ENCODE measurements at regions not wholly inside any gene's neighbourhood (a gene's known extent, or its start where the extent isn't known, plus 50 kb on each side); places are given as distances from the start of the nearest gene placed in this dataset.

- Histone ChIP-seq H3K9me3 (ENCODE audit: control insufficient read depth, low read length) (no peaks in the 10 kb centered on the region), H3K27me3 (ENCODE audit: control insufficient read depth, insufficient read depth, low read length, poor library complexity, severe bottlenecking) (no peaks in the 10 kb centered on the region), H3K4me1 (ENCODE audit: control insufficient read depth, insufficient read depth, low read length) (peaks cover 3% of the 10 kb centered on the region), H3K36me3 (ENCODE audit: control insufficient read depth, insufficient read depth, low read length) (no peaks in the 10 kb centered on the region), H3K27ac (ENCODE audit: insufficient read depth, low read depth, low read length, poor library complexity, severe bottlenecking) (no peak overlapping the region), H3K4me3 (ENCODE audit: insufficient read depth, low read depth, low read length) (no peak overlapping the region)
- WGBS, 2 experiments = 87% methylated on average over 7 of the region's 8 CpGs
Observed at GRCh38 chr9:17926246-17926645, 347.4 kb downstream of the SH3GL2 start.

- Histone ChIP-seq H3K4me3 (ENCODE audit: insufficient read depth, low read depth, low read length) (no peak overlapping the region), H3K9me3 (ENCODE audit: control insufficient read depth, low read length) (no peaks in the 10 kb centered on the region), H3K27me3 (ENCODE audit: control insufficient read depth, insufficient read depth, low read length, poor library complexity, severe bottlenecking) (no peaks in the 10 kb centered on the region), H3K27ac (ENCODE audit: insufficient read depth, low read depth, low read length, poor library complexity, severe bottlenecking) (no peak overlapping the region), H3K36me3 (ENCODE audit: control insufficient read depth, insufficient read depth, low read length) (no peaks in the 10 kb centered on the region), H3K4me1 (ENCODE audit: control insufficient read depth, insufficient read depth, low read length) (peaks cover 11% of the 10 kb centered on the region)
Observed at GRCh38 chr9:17927616-17928015, 348.8 kb downstream of the SH3GL2 start.

GRCh38 chr9:17928228-17928627, 349.4 kb downstream of the SH3GL2 start:
- H3K27me3 ChIP-seq (ENCODE audit: control insufficient read depth, insufficient read depth, low read length, poor library complexity, severe bottlenecking) = no peaks in the 10 kb centered on the region
- H3K27ac ChIP-seq (ENCODE audit: insufficient read depth, low read depth, low read length, poor library complexity, severe bottlenecking) = no peak overlapping the region
- H3K4me1 ChIP-seq (ENCODE audit: control insufficient read depth, insufficient read depth, low read length) = peaks cover 11% of the 10 kb centered on the region
- no peaks in the 10 kb centered on the region for H3K9me3 ChIP-seq (ENCODE audit: control insufficient read depth, low read length)
- H3K36me3 ChIP-seq (ENCODE audit: control insufficient read depth, insufficient read depth, low read length) = no peaks in the 10 kb centered on the region
- no peak overlapping the region for H3K4me3 ChIP-seq (ENCODE audit: insufficient read depth, low read depth, low read length)
- 92 to 94% methylated on average over 1 of the region's 1 CpG for WGBS, 2 experiments

GRCh38 chr9:17928768-17929167, 349.9 kb downstream of the SH3GL2 start:
- 94 to 100% methylated on average over 2 of the region's 2 CpGs for WGBS, 2 experiments
- no peaks in the 10 kb centered on the region for H3K27me3 ChIP-seq (ENCODE audit: control insufficient read depth, insufficient read depth, low read length, poor library complexity, severe bottlenecking)
- H3K27ac ChIP-seq (ENCODE audit: insufficient read depth, low read depth, low read length, poor library complexity, severe bottlenecking) = no peak overlapping the region
- H3K36me3 ChIP-seq (ENCODE audit: control insufficient read depth, insufficient read depth, low read length) = no peaks in the 10 kb centered on the region
- no peak overlapping the region for H3K4me3 ChIP-seq (ENCODE audit: insufficient read depth, low read depth, low read length)
- H3K9me3 ChIP-seq (ENCODE audit: control insufficient read depth, low read length) = no peaks in the 10 kb centered on the region
- H3K4me1 ChIP-seq (ENCODE audit: control insufficient read depth, insufficient read depth, low read length) = peaks cover 11% of the 10 kb centered on the region

DNA sequence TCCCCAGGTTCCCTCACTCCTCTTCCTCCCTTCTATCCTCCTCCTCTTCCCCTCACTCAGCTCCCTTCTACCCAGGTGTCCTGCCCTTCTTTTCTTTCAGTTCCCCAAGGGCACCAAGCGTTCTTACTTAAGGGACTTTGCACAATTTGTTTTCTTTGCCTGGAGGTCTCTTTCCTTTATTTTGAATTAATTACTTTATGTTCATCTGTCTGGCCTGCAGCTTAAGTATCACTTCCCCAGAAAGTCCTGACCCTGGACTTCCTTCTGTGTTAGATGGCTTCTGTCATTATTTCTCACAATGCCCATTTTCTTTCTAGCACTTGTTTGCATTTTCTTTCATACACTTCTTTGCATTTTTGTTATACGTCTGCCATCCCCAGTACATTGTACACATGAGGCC, 350.6 kb downstream of the SH3GL2 start:
- Histone ChIP-seq H3K4me3 (ENCODE audit: insufficient read depth, low read depth, low read length) (no peak overlapping the region), H3K27ac (ENCODE audit: insufficient read depth, low read depth, low read length, poor library complexity, severe bottlenecking) (no peak overlapping the region), H3K9me3 (ENCODE audit: control insufficient read depth, low read length) (no peaks in the 10 kb centered on the region), H3K27me3 (ENCODE audit: control insufficient read depth, insufficient read depth, low read length, poor library complexity, severe bottlenecking) (no peaks in the 10 kb centered on the region), H3K4me1 (ENCODE audit: control insufficient read depth, insufficient read depth, low read length) (peaks cover 11% of the 10 kb centered on the region), H3K36me3 (ENCODE audit: control insufficient read depth, insufficient read depth, low read length) (no peaks in the 10 kb centered on the region)
- WGBS, 2 experiments = 77 to 79% methylated on average over 2 of the region's 2 CpGs

DNA sequence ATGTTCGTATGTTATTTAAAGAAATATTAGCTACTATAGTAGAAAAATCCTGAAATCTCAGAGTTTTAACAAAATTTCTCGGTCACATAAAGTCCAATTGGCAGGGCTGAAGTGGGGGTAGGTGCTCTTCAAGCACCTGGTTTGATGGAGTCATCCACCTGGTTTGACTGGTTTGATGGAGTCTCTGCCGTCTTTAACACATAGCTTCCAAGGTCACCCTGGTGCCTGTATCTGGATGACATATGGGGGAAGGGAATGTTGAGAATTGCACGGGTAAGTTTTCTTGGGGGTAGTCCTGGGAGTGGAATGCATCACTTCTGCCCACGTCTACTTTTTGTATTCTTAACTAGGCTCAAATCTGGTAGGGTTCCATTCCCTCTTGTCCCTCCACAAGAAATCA, 351.2 kb downstream of the SH3GL2 start:
- Histone ChIP-seq H3K4me1 (ENCODE audit: control insufficient read depth, insufficient read depth, low read length) (peaks cover 11% of the 10 kb centered on the region), H3K4me3 (ENCODE audit: insufficient read depth, low read depth, low read length) (no peak overlapping the region), H3K9me3 (ENCODE audit: control insufficient read depth, low read length) (no peaks in the 10 kb centered on the region), H3K27me3 (ENCODE audit: control insufficient read depth, insufficient read depth, low read length, poor library complexity, severe bottlenecking) (no peaks in the 10 kb centered on the region), H3K27ac (ENCODE audit: insufficient read depth, low read depth, low read length, poor library complexity, severe bottlenecking) (no peak overlapping the region), H3K36me3 (ENCODE audit: control insufficient read depth, insufficient read depth, low read length) (no peaks in the 10 kb centered on the region)
- 94% methylated on average over 4 to 5 of the region's 5 CpGs for WGBS, 2 experiments

DNA sequence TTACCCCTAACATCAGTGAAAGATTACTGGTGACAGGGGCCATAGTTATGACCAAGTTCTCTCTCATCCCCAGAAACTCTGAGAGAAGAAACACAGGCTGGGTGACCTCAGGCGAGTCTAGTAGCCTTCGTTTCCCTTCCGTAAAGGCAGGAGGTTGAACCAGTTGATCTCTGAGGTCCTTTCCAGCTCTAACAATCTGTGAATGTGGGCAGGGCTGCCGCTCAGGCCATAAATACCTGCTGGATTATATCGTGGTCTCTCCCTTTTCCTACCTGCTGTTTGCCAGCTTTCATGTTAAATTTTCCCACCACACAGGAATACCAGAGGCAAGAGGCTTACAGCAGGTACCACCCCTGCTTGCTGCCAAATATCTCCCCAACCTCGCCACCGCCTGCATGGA, 357.5 kb downstream of the SH3GL2 start:
- H3K4me1 ChIP-seq (ENCODE audit: control insufficient read depth, insufficient read depth, low read length) = peaks cover 7% of the 10 kb centered on the region
- WGBS, 2 experiments = 93 to 94% methylated on average over 7 of the region's 7 CpGs
- H3K4me3 ChIP-seq (ENCODE audit: insufficient read depth, low read depth, low read length) = no peak overlapping the region

DNA sequence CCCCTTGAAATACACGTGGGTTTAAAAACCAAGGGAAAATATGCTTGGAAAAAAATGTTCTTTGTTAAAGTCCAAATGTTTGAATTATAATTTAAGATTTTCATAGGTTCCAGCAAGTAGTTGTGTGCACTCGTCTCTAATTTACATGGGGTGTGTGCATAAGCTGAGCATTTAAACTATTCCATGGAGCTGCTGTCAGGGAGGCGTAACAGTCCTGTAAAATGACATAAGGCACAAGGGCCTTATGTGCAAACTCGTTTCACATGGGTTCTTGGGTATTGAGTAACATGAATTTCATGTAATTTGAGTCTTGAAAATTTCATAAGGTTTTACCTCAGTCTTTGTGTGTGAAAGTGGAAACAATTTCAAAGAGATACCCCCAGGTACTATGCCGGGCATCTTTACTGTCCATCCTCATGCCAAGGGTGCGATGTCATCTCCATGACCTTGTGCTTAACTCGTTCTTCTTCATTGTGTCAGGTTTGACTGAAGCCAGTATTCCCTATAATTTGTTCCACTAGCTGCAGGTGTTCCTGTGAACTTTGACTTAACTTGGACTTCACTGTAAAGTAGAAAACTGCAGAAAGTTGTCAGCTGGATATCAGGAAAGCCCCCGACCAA, 359.3 kb downstream of the SH3GL2 start:
- no peaks in the 10 kb centered on the region for H3K36me3 ChIP-seq (ENCODE audit: control insufficient read depth, insufficient read depth, low read length)
- WGBS, 2 experiments = 92 to 93% methylated on average over 8 of the region's 8 CpGs
- no peak overlapping the region for H3K4me3 ChIP-seq (ENCODE audit: insufficient read depth, low read depth, low read length)
- no peak overlapping the region for H3K27ac ChIP-seq (ENCODE audit: insufficient read depth, low read depth, low read length, poor library complexity, severe bottlenecking)
- H3K9me3 ChIP-seq (ENCODE audit: control insufficient read depth, low read length) = no peaks in the 10 kb centered on the region
- no peaks in the 10 kb centered on the region for H3K4me1 ChIP-seq (ENCODE audit: control insufficient read depth, insufficient read depth, low read length)
- no peaks in the 10 kb centered on the region for H3K27me3 ChIP-seq (ENCODE audit: control insufficient read depth, insufficient read depth, low read length, poor library complexity, severe bottlenecking)

More for the DNA sequence above, 357.5 kb downstream of the SH3GL2 start:
- Histone ChIP-seq H3K27me3 (ENCODE audit: control insufficient read depth, insufficient read depth, low read length, poor library complexity, severe bottlenecking) (no peaks in the 10 kb centered on the region), H3K9me3 (ENCODE audit: control insufficient read depth, low read length) (no peaks in the 10 kb centered on the region), H3K27ac (ENCODE audit: insufficient read depth, low read depth, low read length, poor library complexity, severe bottlenecking) (no peak overlapping the region), H3K36me3 (ENCODE audit: control insufficient read depth, insufficient read depth, low read length) (no peaks in the 10 kb centered on the region)

DNA sequence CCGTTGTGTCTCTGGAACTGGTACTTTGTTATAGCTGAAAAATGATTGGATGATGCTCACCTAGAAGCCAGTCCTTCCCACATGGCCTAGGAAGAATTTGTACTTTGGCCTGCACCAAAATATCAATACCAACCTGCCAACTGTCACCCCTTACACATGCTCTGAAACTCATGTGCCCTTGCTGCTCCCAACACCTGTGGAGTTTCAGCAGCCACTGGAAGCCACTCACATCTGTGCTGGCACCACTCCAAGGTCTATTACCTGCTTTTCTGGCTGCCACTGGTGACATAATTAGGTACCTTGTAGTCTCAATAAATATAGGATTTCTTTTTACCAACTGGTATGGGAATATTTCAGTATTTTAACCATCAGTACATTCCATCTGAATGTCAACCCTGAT, 363.6 kb downstream of the SH3GL2 start:
- H3K4me3 ChIP-seq (ENCODE audit: insufficient read depth, low read depth, low read length) = no peak overlapping the region
- H3K4me1 ChIP-seq (ENCODE audit: control insufficient read depth, insufficient read depth, low read length) = no peaks in the 10 kb centered on the region
- WGBS, 2 experiments = 100% methylated on average over 1 of the region's 1 CpG
- no peaks in the 10 kb centered on the region for H3K36me3 ChIP-seq (ENCODE audit: control insufficient read depth, insufficient read depth, low read length)
- H3K27ac ChIP-seq (ENCODE audit: insufficient read depth, low read depth, low read length, poor library complexity, severe bottlenecking) = no peak overlapping the region
- H3K9me3 ChIP-seq (ENCODE audit: control insufficient read depth, low read length) = no peaks in the 10 kb centered on the region
- no peaks in the 10 kb centered on the region for H3K27me3 ChIP-seq (ENCODE audit: control insufficient read depth, insufficient read depth, low read length, poor library complexity, severe bottlenecking)

- no peaks in the 10 kb centered on the region for H3K36me3 ChIP-seq (ENCODE audit: control insufficient read depth, insufficient read depth, low read length)
- H3K4me1 ChIP-seq (ENCODE audit: control insufficient read depth, insufficient read depth, low read length) = no peaks in the 10 kb centered on the region
- no peaks in the 10 kb centered on the region for H3K27me3 ChIP-seq (ENCODE audit: control insufficient read depth, insufficient read depth, low read length, poor library complexity, severe bottlenecking)
- H3K9me3 ChIP-seq (ENCODE audit: control insufficient read depth, low read length) = no peaks in the 10 kb centered on the region
- H3K27ac ChIP-seq (ENCODE audit: insufficient read depth, low read depth, low read length, poor library complexity, severe bottlenecking) = no peak overlapping the region
- H3K4me3 ChIP-seq (ENCODE audit: insufficient read depth, low read depth, low read length) = no peak overlapping the region
- 98 to 100% methylated on average over 1 to 2 of the region's 2 CpGs for WGBS, 2 experiments
Observed at GRCh38 chr9:17955409-17955808, 376.5 kb downstream of the SH3GL2 start.

- Histone ChIP-seq H3K4me3 (ENCODE audit: insufficient read depth, low read depth, low read length) (no peak overlapping the region), H3K27me3 (ENCODE audit: control insufficient read depth, insufficient read depth, low read length, poor library complexity, severe bottlenecking) (no peaks in the 10 kb centered on the region), H3K9me3 (ENCODE audit: control insufficient read depth, low read length) (no peaks in the 10 kb centered on the region), H3K4me1 (ENCODE audit: control insufficient read depth, insufficient read depth, low read length) (no peaks in the 10 kb centered on the region), H3K36me3 (ENCODE audit: control insufficient read depth, insufficient read depth, low read length) (no peaks in the 10 kb centered on the region), H3K27ac (ENCODE audit: insufficient read depth, low read depth, low read length, poor library complexity, severe bottlenecking) (no peak overlapping the region)
- WGBS, 2 experiments = 60 to 96% methylated on average over 1 to 2 of the region's 2 CpGs
Observed at GRCh38 chr9:17958363-17958762, 379.5 kb downstream of the SH3GL2 start.
